GM21423 (cell line): ENCODE measurements at regions not wholly inside any gene's neighbourhood (a gene's known extent, or its start where the extent isn't known, plus 50 kb on each side); places are given as distances from the start of the nearest gene placed in this dataset.
"Not testable (repeated sequence)": the region's sequence is repeated elsewhere in the genome, so short reads cannot be mapped to it uniquely, and the experiment has no call there.

Experiments
- ATAC-seq: cut with Tn5 transposase; IDR thresholded peaks from one replicate; pipeline ENCODE4 v1.9.1; 2021; ENCODE audit warnings: mild to moderate bottlenecking, moderate library complexity; ENCODE audit not compliant: unreplicated experiment

GRCh38 chr9:83140061-83140460, 77.1 kb upstream of the RASEF start:
- no peak for ATAC-seq

DNA sequence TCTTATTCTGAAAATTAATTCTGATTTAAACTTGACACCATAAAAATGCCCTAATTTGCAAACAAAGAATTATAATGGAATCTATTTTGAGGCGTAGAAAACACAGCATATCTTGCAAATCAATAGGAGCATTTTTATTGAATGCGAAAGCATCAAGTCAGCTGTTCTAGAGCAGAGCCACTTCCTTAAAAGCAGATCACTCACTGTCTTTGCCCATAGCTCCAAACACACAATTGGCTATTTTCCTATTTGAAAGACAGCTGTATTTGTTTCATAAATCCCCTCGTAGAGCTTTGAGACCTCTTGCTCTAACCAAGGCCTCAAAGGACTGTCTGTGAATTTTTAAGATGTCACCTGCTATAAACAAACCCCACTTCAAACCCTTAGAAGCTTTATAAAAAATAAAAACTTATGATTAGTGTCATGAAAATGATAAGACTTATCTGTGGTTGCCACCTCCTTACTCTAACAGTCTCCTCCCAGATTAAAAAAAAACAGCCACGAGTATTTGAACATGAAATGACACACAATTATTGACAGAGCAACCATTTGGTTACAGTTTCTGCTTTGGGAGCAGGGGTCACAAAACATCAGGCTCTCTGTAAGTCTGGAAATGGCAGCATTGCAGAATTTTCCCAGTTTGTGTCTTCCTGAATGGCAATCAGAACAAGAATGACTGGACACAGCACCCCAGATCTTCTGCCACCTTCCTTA, 75.6 kb upstream of the RASEF start:
- ATAC-seq = no peak

DNA sequence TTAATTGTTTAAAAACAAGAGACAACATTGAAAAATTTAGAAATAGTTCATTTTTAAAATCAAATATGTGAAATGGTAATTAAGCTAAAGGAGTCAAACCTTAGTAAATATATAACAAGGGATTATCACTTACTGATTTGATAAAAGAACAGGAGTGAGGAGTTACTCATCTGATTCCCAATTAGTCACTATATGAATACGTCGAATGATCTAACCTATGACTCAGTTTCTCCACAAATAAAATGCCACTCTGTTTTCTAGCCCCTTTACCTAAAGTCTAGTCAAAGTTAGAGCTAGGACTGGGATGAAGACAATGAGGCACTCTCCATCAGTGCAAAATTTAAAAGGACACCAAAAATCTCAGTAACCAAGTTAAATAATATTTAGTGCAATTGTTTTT, 70.4 kb upstream of the RASEF start:
- ATAC-seq = no peak

- ATAC-seq = no peak
Observed at GRCh38 chr9:83132768-83133167, 69.8 kb upstream of the RASEF start.

DNA sequence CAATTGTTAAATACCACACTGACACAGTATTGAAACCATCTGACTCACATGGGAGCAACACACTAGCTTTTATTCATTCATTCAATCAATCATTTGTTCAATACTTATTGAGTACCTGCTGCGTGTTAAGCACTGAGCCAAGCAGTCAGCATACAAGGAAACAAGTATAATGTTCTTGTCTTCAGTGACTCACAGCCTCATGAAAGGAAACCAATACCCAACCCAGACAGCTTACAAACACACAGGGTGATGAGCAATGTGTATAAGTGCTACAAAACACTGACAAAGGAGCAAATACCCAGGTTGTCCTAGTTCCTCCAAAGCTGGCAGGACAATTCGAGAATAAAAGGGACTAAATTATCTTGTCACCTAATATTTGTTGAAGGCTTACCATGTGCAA, 67.6 kb upstream of the RASEF start:
- ATAC-seq = no peak

- no peak for ATAC-seq
Observed at GRCh38 chr9:83125671-83126070, 62.7 kb upstream of the RASEF start.

DNA sequence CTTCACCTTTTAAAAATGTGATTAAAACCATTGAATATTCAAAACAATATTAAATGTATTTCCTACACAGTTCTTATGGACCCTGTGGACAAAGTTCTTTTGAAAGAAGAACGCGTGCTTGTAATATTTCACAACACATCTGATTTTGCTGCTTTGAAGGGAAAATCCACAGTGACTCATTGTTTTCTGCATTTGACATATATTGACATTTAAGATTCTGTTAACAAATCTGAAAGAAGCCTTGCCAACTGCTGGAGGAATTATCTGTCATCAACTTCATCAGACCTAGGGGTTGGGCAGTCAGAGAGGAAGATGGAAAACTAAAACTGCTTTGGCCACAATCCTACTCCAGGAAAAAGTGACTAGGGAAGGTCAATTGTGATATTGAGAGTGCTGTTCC, 56.9 kb upstream of the RASEF start:
- ATAC-seq = no peak

DNA sequence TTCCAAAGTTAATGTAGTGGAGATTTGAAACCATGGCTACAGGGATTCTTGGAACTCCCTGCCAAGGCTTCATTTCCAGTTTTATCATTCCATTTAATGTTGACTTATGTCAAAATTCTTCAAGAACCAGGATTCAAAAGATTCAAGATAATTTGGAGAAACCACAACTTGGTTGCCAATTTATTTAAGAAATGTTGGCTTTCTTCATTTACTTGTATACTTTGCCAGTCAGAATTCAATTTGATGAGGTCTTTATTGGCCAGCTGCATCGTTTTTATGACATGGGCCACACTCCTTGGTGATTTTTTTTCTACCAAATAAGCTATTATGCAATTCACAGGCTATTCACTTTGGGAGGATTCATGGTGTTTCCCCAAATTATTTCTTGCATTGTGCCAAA, 53.1 kb upstream of the RASEF start:
- no peak for ATAC-seq

- ATAC-seq = not testable (repeated sequence)
Observed at GRCh38 chr9:83113445-83113844, 50.5 kb upstream of the RASEF start.
